Putamen (tissue), 1 donor: ENCODE measurements at regions not wholly inside any gene's neighbourhood (a gene's known extent, or its start where the extent isn't known, plus 50 kb on each side); places are given as distances from the start of the nearest gene placed in this dataset.
"Not testable (repeated sequence)": the region's sequence is repeated elsewhere in the genome, so short reads cannot be mapped to it uniquely, and the experiment has no call there.

Experiments
- DNase-seq: peaks from one replicate; pipeline ENCODE4 v3.0.0-alpha.2; 2016; ENCODE audit warnings: low spot score

DNA sequence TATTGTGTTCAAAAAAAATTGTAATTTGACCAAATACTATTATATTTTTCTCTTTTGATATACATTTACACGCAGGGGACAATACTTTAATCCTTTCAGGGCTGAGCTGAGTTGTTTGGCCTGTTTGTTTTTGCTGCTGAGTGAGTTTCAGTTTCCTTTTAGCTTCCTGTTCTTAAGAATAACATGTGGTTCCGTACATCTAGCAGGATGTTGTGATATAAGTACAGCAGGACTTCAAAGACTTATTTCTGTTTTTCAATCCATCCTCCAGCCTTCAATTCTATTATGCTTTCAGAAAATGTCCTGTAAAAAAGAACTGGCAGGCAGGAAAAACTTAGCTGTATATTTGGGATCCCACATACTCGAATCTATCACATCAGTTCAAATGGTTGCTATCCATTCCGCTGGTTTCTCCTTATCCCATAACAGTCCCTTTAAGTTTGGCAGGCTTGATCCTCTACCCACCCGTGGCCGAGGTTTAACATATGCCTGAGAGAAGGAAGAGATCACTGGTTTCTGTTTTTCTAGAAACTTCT is 1037.3 kb upstream of the ACO1 start:
- no peak for DNase-seq

DNA sequence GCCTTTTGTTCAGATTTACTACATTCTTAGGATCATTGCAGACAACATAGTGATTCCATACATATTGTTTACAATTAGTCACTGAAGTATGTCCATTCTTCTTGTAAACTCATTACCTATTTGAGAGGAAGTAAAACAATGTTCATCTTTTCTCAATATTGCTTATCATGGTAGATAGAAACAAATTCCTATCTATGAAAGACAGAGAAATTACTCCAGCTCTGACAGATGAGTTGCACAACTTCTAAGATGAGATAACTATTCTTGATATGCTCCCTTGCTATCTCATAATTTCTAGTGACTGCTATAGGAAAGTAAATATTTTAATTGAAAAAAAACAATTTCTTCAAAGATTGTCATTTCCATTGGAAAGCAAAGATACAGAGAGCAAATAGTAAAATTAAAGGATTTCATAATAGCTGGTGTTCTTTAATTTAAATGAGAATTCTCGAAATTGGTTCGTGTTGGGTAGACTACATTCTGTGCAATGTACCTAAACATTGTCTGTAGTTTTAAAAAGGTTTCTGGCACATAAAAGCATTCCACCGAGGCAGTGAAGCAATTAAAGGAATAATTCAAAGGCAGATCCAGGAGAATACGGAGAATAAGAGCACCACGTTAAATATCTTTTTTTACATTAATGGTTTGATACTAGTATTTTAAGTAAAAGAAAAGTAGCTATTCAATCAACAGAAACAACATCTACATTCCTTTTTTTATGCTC is 1029.1 kb upstream of the ACO1 start:
- no peak for DNase-seq

DNA sequence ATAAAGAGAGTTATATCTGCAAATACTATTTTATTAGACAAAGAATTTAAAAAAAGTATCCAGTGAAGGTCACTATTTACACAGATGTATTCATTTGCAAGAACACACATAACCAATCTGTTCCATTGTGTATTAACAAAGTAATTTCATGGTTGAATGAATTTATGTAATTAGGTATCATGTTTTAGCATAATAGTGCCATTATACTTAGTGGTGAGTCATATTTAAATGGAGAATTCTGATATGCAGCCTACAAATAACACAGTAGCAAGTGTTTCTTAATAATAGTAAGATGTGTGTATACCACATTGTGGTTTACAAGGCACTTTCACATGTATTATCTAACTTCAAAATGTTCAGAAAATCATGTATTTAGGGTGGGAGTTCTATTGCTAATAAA is 1028.5 kb upstream of the ACO1 start:
- DNase-seq: no peak

DNA sequence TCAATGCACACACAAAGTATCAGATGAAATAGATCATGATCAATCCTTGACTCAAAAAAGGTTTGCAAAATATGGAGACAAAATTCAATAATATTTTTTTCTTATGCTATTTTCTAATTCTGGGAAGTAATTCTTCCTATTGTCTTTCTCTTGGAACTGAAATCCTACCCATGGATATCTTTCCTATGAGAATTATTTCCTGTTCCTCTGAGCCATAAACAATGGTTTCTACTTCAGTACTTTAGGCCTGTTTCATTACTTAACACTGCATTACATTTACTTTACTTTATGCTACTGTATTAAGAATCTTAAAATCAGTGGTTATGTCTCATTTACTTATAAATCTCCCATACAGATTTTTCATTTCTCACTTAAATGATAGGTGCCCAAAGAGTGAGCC is 1025.4 kb upstream of the ACO1 start:
- no peak for DNase-seq

DNA sequence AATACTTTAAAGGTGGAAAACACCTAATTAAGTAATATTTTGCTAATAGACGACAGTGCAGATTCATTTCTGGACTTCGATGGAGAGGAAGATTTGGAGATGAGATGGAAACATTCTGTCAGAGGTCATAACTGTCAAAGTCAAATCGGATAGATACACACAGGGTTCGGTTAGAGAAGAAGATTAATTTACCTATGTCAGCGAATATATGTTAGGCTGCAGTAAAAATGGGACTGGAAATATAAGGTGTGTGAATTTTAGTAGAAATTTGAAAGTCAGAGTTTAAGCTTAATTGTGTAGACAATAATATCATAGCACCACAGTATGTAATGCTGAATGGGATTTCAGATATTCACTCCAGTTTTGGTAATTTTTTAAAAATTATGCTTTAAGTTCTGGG is 1020.3 kb upstream of the ACO1 start:
- DNase-seq: no peak

DNA sequence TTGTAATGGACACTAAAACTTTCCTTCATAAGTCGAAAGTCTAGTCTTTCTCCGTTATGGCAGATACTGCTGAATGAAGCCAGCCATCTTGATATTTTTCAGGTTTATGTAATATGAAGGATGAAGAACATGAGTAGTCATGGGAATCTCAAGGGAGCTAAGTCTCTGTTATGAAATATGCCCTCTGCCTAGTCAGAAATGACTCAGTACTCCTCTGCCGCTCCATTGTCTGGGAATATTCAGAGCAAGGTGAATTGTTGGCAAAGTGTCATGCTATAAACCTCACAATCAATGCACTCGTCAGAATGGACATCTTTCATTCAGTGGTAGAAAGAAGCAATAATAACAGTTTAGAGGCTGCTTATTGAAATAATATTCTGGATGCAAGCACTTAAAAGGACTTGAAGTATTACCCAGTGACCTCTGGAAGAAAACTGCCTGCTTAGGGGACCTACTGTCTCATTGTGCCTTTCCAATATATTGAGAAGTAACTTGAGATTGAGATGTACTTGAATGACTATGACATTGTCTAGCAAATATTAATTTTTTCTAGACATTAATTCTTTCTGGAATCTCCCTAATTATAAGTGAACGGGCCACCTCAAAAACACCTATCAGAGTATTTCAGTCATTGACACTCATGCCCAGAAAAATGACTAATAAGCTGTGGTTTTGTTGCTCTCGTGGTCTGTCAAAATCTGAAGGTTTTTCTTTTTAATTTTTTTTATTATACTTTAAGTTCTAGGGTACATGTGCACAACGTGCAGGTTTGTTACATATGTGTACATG is 1011.5 kb upstream of the ACO1 start:
- DNase-seq: no peak

DNA sequence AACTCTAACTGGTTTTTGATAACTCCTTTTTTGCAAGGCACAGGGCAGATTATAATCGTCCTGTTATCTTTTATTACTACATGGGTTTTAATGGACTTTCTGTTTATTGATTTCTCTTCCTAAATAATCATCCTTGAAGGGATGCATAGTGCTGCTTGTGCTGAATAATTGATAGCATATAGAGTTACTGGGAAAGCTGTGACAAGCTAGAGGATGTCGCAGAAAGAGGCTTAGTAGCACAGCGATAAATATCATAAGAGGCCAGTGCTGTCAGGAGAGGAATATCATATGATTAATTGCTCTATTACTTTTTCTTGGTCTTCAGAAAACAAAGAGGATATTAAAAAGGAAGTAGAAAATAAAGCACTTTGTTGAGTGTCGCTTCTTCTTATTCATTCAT is 1007.1 kb upstream of the ACO1 start:
- DNase-seq: no peak

DNA sequence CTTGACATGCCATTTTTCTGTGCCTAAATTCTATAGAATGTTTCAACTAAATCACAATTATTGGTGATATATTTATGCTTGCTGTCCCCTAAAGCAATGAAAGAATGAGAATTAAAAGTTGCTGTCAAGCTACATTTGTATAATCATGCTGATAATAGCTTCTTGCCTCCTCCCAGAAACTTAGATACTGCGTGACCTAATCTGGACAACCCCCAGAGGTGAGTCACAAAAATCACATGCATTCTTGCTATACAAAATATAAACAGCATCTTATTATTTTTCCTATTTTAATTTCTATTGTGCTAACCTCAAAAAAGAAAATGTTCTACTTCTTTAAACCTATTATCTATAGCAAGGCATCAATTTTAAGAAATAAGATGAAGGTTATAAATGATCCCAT is 995.8 kb upstream of the ACO1 start:
- DNase-seq: no peak

DNA sequence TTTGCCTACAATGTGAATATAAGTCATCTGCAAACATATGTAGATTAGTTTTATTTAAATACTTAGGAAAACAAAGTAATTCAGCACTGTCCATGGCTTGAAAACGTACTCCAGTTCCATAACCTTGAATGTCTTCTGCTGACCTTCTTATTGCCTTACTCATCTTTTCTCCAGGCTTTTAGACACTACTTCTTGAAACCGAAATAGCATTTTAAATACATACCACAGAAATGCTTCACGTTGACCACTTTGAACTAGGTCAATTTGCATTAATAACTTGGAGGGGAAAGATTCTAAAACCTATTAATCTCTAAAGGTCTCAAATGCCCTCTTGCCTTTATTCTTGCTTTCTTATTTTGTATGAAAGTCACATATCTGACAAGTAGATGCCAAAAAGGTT is 995.4 kb upstream of the ACO1 start:
- DNase-seq: no peak

DNA sequence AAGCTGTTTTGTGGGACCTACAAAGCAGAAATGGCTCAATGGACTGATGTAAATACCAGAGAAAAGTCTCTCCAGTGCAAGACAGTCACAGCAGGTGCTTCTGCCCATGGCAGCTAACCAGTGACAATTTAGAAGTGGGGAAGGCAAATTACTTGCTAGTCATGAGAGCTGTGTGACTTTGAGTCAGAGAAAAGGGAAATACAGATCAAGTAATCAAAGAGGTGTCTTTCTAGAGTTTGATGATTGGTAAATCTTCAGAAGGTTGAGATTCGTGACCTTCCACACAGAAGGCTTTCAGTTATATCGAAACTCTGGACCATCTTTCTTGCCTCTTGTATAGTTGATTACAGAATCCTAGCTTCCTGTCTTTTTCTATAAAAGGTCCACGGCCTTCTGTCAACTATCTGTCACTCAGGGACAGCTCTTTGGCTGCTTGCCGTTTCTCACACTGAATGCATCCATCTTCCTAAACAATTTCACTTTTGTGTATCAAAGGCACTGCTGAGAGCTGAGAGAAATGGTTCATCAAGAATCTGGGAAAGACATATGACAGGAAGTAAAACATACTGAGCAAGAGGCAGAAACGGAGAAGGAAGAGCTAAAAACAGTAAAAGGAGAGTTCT is 993.9 kb upstream of the ACO1 start:
- DNase-seq: no peak

DNA sequence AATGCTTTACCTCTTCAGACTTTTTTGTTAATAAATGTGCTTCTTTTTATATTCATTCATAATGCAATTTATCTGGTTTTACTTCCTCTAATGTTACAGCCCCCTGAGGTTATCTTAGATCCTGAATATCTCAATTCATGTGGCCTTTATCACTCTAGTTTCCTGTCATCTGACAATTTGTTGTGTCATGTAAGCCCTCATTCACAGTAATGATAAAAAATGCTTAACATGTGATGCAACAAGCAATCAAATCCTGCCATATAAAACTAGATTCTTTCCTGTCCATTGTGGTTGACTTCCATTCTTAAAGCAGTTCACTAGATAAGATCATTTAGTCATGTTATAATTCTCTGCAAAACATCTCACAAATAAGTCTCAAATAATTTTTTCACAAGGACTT is 991.2 kb upstream of the ACO1 start:
- no peak for DNase-seq

DNA sequence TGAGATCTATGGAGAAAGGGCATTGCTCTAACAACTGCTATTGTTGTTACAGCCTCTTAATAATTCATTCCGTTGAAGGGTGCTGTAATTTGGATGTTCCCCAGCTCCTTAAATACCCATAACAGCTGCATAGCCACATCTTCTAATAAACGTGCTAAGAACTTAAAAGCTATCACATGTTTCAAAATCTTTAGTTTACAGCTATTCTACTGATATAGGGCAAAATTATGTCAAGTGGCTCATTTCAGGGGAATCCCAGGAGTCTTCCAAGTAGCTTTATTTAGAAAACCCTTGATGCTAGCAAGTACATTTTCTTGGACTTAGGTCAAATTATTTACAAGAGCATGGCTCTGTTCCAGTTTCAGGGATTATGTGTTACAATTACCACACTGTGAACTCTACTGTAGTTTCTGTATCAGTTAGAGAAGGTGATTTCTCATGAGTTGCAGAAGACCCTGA is 990.4 kb upstream of the ACO1 start:
- no peak for DNase-seq

DNA sequence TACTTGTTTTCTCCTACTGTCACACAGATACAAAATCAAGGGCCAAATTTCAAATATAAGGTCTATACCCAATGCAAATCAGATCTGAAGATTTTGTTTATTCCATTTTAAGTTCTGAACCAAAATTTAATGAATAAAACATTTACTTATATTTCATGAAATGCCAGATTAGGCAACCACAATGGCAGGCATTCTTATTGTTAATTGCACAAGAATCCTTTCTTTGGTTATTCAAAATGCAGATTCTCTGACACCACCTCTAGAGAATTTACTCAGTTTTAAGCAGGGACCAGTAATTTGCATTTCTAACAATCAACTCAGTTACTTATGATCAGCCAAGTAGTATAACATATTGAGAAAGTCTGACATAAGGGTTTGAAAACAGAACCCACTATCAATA is 972.4 kb upstream of the ACO1 start:
- DNase-seq: no peak

DNA sequence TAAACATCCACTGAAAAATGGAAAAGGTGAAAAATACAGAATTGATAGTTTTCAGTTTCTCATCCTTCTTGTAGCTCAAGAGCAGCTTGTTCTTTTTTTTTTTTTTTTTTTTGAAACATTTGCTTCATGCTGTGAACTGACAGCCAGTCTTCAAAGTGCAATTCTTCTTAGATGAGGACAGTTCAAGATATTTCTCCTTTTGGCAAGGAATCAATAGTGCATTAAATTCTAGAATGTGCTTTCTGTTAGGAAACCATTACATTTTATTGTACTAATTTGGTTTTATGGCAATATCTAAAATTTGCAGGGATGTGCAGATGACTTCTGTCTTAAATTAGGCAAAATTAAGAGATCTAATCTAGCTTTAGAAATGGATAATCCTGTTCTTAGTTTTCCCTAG is 969.3 kb upstream of the ACO1 start:
- DNase-seq: no peak

DNA sequence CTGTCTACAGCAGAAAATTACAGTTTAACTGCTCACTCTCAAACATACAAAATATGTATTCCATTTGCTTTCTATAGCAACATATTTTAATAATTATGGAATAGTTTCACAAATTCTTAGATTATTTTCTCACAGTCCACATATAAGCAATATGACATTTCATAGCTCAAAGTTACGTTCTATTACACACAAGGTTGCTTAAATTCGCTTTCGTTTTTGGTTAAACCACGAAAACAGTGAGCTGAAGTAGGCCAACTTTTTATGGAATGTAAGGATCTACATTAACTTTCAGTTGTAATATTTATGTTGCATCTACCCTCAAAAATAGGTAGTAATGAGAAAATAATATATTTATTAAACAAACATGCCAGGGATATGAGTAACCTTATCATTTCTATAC is 966.0 kb upstream of the ACO1 start:
- DNase-seq: no peak

DNA sequence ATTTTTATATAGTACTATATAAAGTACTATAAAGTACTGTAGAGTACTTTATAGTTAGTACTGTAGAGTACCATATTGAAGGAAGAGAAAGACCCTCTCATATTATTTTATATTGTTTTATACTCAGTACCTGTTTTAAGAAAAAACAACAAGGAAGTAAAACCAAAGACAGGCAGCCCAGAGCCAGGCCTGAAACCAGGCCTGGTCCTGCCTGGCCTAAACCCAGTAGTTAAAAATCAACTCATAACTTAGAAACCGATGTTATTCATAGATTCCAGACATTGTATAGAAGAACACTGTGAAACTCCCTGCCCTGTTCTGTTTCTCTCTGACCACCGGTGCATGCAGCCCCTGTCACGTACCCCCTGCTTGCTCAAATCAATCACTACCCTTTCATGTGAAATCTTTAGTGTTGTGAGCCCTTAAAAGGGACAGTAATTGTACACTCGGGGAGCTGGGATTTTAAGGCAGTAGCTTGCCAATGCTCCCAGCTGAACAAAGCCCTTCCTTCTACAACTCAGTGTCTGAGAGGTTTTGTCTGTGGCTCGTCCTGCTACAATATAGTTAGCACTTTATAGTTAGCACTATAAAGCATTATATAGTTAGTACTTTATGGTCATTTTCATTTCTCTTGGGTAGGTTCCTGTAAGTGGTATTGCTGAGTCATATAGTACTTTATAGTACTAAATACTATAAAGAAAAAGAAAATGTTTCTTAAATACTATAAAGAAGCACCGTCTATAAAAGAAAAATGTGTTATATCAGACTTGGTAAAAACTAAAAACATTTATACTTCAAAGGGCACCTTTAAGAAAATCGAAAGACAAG is 940.6 kb upstream of the ACO1 start:
- not testable (repeated sequence) for DNase-seq

DNA sequence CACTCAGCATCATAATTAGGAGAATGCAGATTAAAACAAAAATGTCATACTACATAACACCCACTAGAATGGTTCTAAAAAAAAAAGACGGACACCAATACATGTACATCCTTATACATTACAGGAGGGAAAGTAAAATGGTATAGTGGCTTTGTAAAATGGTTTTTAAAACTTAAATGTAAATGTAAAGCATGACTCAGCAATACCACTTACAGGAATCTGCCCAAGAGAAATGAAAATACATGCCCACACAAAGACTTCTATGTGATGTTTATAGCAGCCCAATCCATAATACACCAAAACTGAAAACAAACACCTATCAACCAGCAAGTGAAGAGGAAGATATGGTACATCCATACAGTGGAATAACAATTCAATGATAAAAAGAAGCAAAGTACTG is 939.1 kb upstream of the ACO1 start:
- DNase-seq: no peak

DNA sequence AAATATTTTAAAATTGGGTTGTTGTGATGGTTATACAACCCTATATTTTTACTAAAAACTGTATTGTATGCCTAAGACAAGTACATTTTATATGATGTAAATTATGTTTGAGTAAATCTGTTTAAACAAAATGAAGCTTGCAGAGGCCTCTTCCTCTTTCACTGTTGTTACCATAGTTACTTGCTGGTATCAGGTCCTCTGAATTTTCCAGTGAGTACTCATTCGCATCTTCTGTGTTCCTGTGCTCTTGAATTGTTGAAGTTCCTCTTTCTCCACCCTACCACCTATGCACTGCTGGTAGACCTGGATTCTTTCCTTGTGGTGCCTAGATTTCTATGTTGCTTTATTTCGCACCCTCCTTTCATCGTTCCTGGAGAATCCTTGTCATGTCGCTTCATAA is 938.5 kb upstream of the ACO1 start:
- no peak for DNase-seq

DNA sequence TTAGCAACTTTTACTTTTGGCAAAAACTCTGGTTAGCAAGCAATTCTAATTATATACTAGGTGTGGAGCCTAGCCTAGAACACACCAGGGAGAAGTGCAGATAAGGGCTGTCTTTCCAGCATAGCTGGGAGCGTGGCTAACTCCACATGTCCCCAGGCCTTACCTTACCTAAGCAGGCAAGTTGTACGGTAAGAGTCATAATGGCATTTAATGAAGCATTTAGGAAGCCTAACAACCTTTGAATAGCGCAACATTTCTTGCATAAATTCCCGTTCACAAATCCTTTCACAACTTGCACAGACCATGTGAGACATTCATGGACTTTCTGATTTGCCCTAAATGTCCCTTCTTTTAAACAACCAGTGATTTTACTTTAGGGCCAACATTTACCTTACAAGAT is 917.4 kb upstream of the ACO1 start:
- no peak for DNase-seq

DNA sequence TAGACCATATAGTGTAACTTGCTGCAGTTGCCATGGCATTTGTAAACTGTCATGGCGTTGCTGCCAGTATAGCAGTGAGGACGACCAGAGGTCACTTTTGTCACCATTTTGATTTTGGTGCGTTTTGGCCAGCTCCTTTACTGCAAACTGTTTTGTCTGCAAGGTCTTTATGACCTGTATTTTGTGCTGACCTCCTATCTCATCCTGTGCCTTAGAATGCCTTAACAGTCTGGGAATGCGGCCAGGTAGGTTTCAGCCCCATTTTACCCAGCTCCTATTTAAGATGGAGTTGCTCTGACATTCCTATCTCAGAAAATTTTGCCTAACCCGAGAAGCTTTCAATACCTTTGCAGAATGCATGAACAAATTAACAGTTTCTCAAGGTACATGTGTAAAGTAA is 914.4 kb upstream of the ACO1 start:
- DNase-seq: no peak

DNA sequence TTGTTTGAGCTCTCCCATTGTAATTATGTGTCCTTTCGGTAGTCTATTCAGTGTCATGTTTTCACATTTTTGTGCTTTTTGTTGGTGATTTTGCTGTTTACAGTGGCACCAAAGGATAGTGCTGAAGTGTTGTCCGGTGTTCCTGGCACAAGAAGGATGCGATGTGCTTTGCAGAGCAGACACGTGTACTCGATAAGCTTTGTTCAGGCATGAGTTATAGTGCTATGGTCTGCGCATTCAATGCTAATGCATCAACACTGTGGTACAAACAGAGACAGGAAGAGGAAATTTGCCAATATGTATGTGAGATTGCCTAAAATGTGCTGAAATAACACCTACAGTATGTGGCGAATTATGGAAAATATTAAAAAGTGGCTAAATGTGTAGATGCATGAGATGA is 913.4 kb upstream of the ACO1 start:
- DNase-seq: no peak

DNA sequence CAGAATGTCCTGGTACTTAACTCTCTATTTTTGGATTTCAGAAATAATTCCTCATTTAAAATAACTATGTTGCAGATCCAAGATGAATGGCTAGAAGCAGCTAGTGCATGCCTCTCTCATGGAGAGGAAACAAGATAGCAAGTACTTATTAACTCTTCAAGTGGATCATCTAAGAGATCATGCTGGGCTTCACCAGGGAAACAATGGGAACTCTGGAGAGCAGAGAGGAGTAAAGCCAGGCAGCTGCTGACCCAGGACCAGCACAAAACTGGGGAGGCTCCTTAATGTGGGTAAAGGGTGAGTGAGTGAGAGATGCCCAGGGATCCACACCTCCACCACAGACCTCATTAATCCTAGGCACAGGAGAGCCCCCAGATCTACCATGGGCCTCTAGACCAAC is 897.8 kb upstream of the ACO1 start:
- no peak for DNase-seq
